Nephron (organoid): ENCODE measurements at regions not wholly inside any gene's neighbourhood (a gene's known extent, or its start where the extent isn't known, plus 50 kb on each side); places are given as distances from the start of the nearest gene placed in this dataset.

ENCODE experiments used
- H3K27ac Mint-ChIP-seq, 3 experiments: 2 replicates each; pipeline ENCODE4 v1.8.0; 2020; ENCODE audit warnings: mixed read lengths in 3 of 3, mild to moderate bottlenecking in 2 of 3, moderate library complexity in 1 of 3
- H3K27me3 Mint-ChIP-seq: 2 replicates; pipeline ENCODE4 v1.8.0; 2021; ENCODE audit warnings: low read depth, mild to moderate bottlenecking, moderate library complexity, mixed read lengths
- H3K36me3 Mint-ChIP-seq: 2 replicates; pipeline ENCODE4 v1.8.0; 2020; ENCODE audit warnings: low read depth, mixed read lengths
- H3K4me1 Mint-ChIP-seq: 2 replicates; pipeline ENCODE4 v1.8.0; 2020; ENCODE audit warnings: mixed read lengths
- H3K4me3 Mint-ChIP-seq, 3 experiments: 2 replicates each; pipeline ENCODE4 v1.8.0; 2020; ENCODE audit warnings: mild to moderate bottlenecking in 3 of 3, mixed read lengths in 3 of 3, moderate library complexity in 2 of 3
- H3K9me3 Mint-ChIP-seq: 2 replicates; pipeline ENCODE4 v1.8.0; 2020; ENCODE audit warnings: mixed read lengths
- TF ChIP-seq, protein P1 (sequence below), 3 experiments: fragments of 200-600 bp; sonication (generic); IDR thresholded peaks; one replicate each; pipeline ENCODE4 v1.5.0; 2021; ENCODE audit warnings: antibody characterized with exemption in 3 of 3; ENCODE audit not compliant: unreplicated experiment in 3 of 3

DNA sequence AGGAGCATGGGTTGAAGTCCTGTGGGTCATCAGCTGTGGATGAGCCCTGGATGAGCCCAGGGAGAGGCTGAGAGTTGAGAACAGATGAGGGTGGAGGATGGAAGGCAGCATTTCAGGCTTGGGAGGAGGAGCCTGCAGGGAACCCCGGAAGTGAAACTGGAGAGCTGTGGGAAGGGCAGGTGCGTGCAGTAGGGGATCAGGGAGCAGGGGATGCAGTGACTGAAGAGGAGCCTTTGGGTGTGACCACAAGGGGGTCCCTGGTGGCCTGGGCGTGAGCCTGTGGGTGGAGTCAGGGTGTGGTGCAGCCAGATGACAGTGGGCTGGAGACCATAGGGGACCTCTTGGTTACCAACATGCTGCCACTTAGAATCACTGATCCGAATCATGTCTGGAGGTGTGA lies 115.5 kb downstream of the PAPOLA start:
- Mint-ChIP-seq H3K9me3 (no peaks in the 10 kb centered on the region), H3K4me1 (peaks cover 6% of the 10 kb centered on the region), H3K36me3 (no peaks in the 10 kb centered on the region), H3K27me3 (peaks cover 37% of the 10 kb centered on the region), H3K4me3 (no peak overlapping the region), H3K27ac (no peak overlapping the region)
- TF ChIP-seq, protein P1, sequence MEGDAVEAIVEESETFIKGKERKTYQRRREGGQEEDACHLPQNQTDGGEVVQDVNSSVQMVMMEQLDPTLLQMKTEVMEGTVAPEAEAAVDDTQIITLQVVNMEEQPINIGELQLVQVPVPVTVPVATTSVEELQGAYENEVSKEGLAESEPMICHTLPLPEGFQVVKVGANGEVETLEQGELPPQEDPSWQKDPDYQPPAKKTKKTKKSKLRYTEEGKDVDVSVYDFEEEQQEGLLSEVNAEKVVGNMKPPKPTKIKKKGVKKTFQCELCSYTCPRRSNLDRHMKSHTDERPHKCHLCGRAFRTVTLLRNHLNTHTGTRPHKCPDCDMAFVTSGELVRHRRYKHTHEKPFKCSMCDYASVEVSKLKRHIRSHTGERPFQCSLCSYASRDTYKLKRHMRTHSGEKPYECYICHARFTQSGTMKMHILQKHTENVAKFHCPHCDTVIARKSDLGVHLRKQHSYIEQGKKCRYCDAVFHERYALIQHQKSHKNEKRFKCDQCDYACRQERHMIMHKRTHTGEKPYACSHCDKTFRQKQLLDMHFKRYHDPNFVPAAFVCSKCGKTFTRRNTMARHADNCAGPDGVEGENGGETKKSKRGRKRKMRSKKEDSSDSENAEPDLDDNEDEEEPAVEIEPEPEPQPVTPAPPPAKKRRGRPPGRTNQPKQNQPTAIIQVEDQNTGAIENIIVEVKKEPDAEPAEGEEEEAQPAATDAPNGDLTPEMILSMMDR (IDR thresholded peaks at IDR 0.05; ENCODE audit: unreplicated experiment in 3 of 3) = no peak

DNA sequence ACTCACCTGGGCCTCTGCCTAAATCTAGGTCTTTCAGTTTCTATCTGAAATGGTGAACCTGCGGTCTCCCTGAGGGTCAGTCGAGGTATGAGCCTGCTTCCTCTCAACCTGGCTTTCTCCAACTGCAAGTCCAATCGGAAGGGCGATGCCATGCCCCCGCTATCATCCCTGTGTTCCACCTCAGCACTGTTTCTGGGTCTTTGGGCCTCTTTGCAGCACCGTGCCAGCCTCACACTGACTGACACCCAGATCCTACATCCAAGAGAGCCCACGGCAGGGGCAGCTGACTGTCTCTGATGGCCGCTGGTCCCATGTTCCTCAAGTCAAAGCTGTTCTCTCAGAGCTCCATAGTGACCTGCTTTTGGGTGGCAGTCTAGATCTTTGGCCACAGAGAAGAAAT lies 120.7 kb downstream of the PAPOLA start:
- no peak overlapping the region for H3K27ac Mint-ChIP-seq
- no peaks in the 10 kb centered on the region for H3K9me3 Mint-ChIP-seq
- no peak overlapping the region for H3K4me3 Mint-ChIP-seq
- TF ChIP-seq, protein P1 (IDR thresholded peaks at IDR 0.05; ENCODE audit: unreplicated experiment in 3 of 3) = no peak
- no peaks in the 10 kb centered on the region for H3K36me3 Mint-ChIP-seq
- no peaks in the 10 kb centered on the region for H3K4me1 Mint-ChIP-seq
- peaks cover 18% of the 10 kb centered on the region for H3K27me3 Mint-ChIP-seq

DNA sequence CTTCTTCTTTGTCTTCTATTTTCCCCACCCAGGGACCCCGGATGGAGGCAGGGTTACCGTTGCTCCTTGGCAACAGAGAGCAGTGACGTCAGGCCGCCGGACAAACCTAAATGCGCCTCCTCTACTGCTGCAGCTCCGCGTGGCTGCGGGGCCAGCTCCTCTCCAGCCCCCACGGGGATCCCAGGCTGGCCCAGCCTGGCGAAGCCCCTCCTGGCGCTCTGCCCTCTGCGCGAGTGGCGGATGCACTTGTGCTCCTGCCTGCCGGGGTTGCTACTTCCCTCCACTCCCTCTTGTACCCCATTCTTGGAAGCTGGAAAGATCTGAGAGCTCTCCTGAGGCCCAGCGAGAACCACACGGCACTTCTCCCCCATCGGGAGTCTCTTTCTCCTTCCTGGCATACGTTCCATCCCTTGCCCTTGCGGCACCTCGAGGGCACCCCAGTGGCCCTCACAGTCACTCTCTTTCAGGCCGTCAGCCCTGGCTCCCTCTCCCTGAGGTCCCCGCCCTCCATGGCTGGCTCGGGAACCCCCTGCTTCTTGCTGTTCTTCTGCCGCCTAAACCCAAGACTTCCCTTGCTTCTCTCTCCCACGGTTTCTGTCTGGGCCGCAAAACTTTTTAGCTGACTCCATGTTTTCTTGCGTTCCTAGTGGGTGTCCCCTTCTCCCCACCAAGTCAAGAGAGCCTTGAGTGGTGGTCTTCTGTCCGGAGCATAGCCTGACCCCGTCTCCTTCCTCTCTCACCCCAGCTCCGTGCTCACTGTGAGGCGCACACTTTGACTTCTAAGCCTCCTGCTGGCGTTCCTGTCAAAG lies 121.7 kb downstream of the PAPOLA start:
- peaks cover 18% of the 10 kb centered on the region for H3K27me3 Mint-ChIP-seq
- H3K9me3 Mint-ChIP-seq = no peaks in the 10 kb centered on the region
- H3K4me3 Mint-ChIP-seq = no peak overlapping the region
- TF ChIP-seq, protein P1 (IDR thresholded peaks at IDR 0.05; ENCODE audit: unreplicated experiment in 3 of 3) = no peak
- no peaks in the 10 kb centered on the region for H3K36me3 Mint-ChIP-seq
- H3K27ac Mint-ChIP-seq = no peak overlapping the region
- no peaks in the 10 kb centered on the region for H3K4me1 Mint-ChIP-seq

DNA sequence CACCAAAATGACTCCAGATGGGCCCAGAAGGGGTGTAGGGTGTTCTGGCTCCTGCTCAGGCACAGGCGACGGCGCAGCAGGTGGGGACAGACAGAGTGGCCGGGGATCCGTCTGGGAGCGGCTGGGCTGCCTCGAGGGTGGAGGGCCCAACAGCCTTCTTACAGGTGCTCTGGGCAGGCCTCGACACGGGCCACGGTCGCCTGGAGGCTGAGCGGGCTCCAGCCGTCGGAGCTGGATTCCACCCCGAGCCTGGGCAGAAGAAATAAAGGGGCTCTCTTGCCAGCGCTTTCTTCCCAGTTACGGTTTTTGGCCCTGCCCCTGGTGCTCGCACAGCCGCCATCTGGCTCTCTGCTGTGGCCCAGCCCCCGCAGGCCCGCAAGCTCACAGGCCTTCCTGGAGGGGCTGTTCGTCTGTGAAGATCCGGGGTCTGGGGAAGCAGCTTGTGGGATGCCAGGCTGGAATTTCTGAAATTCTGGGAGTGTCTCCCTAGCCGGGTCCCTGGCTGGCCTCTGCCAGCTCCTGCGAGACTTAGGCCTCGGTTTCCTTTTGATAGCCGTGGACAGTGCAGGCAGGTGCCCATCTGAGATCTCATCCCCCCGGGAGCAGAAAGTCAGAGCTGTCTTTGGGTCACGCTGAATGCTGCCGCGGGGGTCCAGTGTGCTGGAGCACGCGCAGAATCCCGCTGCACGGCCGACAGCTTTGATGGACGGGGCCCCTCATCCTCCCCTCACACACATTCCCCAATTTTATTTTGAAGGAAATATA lies 122.7 kb downstream of the PAPOLA start:
- no peak overlapping the region for H3K4me3 Mint-ChIP-seq
- TF ChIP-seq, protein P1 (IDR thresholded peaks at IDR 0.05; ENCODE audit: unreplicated experiment in 3 of 3) = no peak
- no peaks in the 10 kb centered on the region for H3K36me3 Mint-ChIP-seq
- no peak overlapping the region for H3K27ac Mint-ChIP-seq
- no peaks in the 10 kb centered on the region for H3K4me1 Mint-ChIP-seq
- H3K9me3 Mint-ChIP-seq = no peaks in the 10 kb centered on the region
- peaks cover 18% of the 10 kb centered on the region for H3K27me3 Mint-ChIP-seq

DNA sequence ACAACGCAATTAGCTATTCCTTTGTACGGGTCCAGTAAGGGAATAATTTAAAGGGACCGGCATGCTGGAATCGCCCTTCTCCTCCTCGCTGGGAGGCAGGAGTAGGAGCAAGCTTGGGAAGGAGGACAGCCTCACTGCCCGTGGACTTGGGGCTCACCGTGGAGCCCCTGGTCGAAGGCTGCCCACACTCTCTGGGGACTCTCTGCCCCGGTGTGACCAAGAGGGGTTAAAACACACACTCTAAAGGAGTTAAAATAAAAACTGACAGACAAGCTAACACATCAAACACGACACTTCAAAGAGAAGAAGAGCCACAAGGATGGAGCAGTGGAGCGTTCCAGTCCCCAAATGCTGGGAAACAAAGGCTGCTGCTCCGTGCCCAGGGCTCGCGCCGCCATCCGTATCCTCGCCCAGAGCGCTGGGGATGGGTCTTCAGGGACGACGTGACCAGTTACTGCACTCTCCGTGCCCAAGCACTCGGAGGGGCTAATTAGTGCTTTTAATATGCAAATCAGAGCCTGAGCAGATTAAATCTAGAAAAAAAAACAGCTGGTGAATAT lies 123.3 kb downstream of the PAPOLA start:
- H3K4me3 Mint-ChIP-seq = no peak overlapping the region
- H3K36me3 Mint-ChIP-seq = no peaks in the 10 kb centered on the region
- H3K27ac Mint-ChIP-seq = no peak overlapping the region
- H3K4me1 Mint-ChIP-seq = no peaks in the 10 kb centered on the region
- TF ChIP-seq, protein P1 (IDR thresholded peaks at IDR 0.05; ENCODE audit: unreplicated experiment in 3 of 3) = no peak
- peaks cover 15% of the 10 kb centered on the region for H3K27me3 Mint-ChIP-seq
- no peaks in the 10 kb centered on the region for H3K9me3 Mint-ChIP-seq
